ENCODE measurements at regions not wholly inside any gene's neighbourhood (a gene's known extent, or its start where the extent isn't known, plus 50 kb on each side); places are given as distances from the start of the nearest gene placed in this dataset.

- no peak for DNase-seq (ENCODE audit: low read depth in 4 of 4, low spot score in 1 of 4)
Measured at GRCh38 chr20:22438346-22438745, 146.0 kb downstream of the FOXA2 start.

- no peak for DNase-seq (ENCODE audit: low read depth in 4 of 4, low spot score in 1 of 4)
Measured at GRCh38 chr20:22437354-22437753, 147.0 kb downstream of the FOXA2 start.

GRCh38 chr20:22431419-22431818, 153.0 kb downstream of the FOXA2 start:
- no peak for DNase-seq (ENCODE audit: low read depth in 4 of 4, low spot score in 1 of 4)

- DNase-seq (ENCODE audit: low read depth in 4 of 4, low spot score in 1 of 4) = no peak
Measured at GRCh38 chr20:22430746-22431168, 153.6 kb downstream of the FOXA2 start.

GRCh38 chr20:22430154-22430745, 154.1 kb downstream of the FOXA2 start:
- DNase-seq (ENCODE audit: low read depth in 4 of 4, low spot score in 1 of 4) = no peak

GRCh38 chr20:22429175-22430153, 154.9 kb downstream of the FOXA2 start:
- no peak for DNase-seq (ENCODE audit: low read depth in 4 of 4, low spot score in 1 of 4)

GRCh38 chr20:22428051-22428450, 156.3 kb downstream of the FOXA2 start:
- no peak for DNase-seq (ENCODE audit: low read depth in 4 of 4, low spot score in 1 of 4)

- no peak for DNase-seq (ENCODE audit: low read depth in 4 of 4, low spot score in 1 of 4)
Measured at GRCh38 chr20:22426772-22427171, 157.6 kb downstream of the FOXA2 start.

GRCh38 chr20:22425344-22426295, 158.8 kb downstream of the FOXA2 start:
- DNase-seq (ENCODE audit: low read depth in 4 of 4, low spot score in 1 of 4) = no peak

GRCh38 chr20:22423190-22423832, 161.1 kb downstream of the FOXA2 start:
- no peak for DNase-seq (ENCODE audit: low read depth in 4 of 4, low spot score in 1 of 4)

GRCh38 chr20:22420116-22420598, 164.2 kb downstream of the FOXA2 start:
- no peak for DNase-seq (ENCODE audit: low read depth in 4 of 4, low spot score in 1 of 4)

GRCh38 chr20:22418738-22419137, 165.6 kb downstream of the FOXA2 start:
- DNase-seq (ENCODE audit: low read depth in 4 of 4, low spot score in 1 of 4) = no peak

GRCh38 chr20:22414305-22414742, 170.0 kb downstream of the FOXA2 start:
- DNase-seq (ENCODE audit: low read depth in 4 of 4, low spot score in 1 of 4) = no peak

GRCh38 chr20:22412977-22413868, 171.1 kb downstream of the FOXA2 start:
- no peak for DNase-seq (ENCODE audit: low read depth in 4 of 4, low spot score in 1 of 4)

GRCh38 chr20:22411627-22412450, 172.5 kb downstream of the FOXA2 start:
- DNase-seq (ENCODE audit: low read depth in 4 of 4, low spot score in 1 of 4) = no peak

- DNase-seq (ENCODE audit: low read depth in 4 of 4, low spot score in 1 of 4) = no peak
Measured at GRCh38 chr20:22411286-22411626, 173.1 kb downstream of the FOXA2 start.

- DNase-seq (ENCODE audit: low read depth in 4 of 4, low spot score in 1 of 4) = no peak
Measured at GRCh38 chr20:22410556-22411130, 173.7 kb downstream of the FOXA2 start.

All from stimulated activated CD4-positive, alpha-beta T cell treated with anti-CD3 and anti-CD28 coated beads, Interleukin-1b, Interleukin-23, amount 100 ng/mL, for 24 hours (primary cell).